Sigmoid colon (tissue), 6 donors: ENCODE measurements at regions not wholly inside any gene's neighbourhood (a gene's known extent, or its start where the extent isn't known, plus 50 kb on each side); places are given as distances from the start of the nearest gene placed in this dataset.

Source experiments
- DNase-seq: peaks from one replicate; pipeline ENCODE4 v3.0.0-alpha.2; 2019
- H3K27ac ChIP-seq, 4 donors: fragments of 200-600 bp; sonication (generic); one replicate each; pipeline ENCODE4 v1.5.1; 2016 to 2019; ENCODE audit warnings: mild to moderate bottlenecking in 1 of 4
- H3K27me3 ChIP-seq, 3 donors: fragments of 200-600 bp; sonication (generic); one replicate each; pipeline ENCODE4 v1.5.1; 2019; ENCODE audit warnings: mild to moderate bottlenecking in 1 of 3
- H3K36me3 ChIP-seq, 4 donors: fragments of 200-600 bp; sonication (generic); one replicate each; pipeline ENCODE4 v1.5.1; 2016 to 2019
- H3K4me1 ChIP-seq, 4 donors: fragments of 200-600 bp; sonication (generic); one replicate each; pipeline ENCODE4 v1.5.1; 2017 to 2019
- H3K4me3 ChIP-seq, 4 donors: fragments of 200-600 bp; sonication (generic); one replicate each; pipeline ENCODE4 v1.5.1; 2017 to 2019; ENCODE audit warnings: mild to moderate bottlenecking in 2 of 4, moderate library complexity in 1 of 4
- H3K9me3 ChIP-seq, 4 donors: fragments of 200-600 bp in 3 of 4; sonication (generic) in 3 of 4; one replicate each; pipeline versions ENCODE4 v1.5.1 to v1.6.1; 2013 to 2019
- EP300 ChIP-seq, 4 donors: sonication (generic); formaldehyde crosslinking; IDR thresholded peaks; one replicate each; pipeline ENCODE4 v1.6.1; 2017; ENCODE audit warnings: antibody characterized with exemption in 4 of 4
- POLR2A ChIP-seq, 2 donors: fragments of 450-650 bp; IDR thresholded peaks; one replicate each; pipeline ENCODE4 v1.6.1; 2016; ENCODE audit warnings: antibody characterized with exemption in 2 of 2, mild to moderate bottlenecking in 2 of 2, moderate library complexity in 2 of 2
- POLR2AphosphoS5 ChIP-seq, 4 donors: sonication (generic); formaldehyde crosslinking; IDR thresholded peaks; one replicate each; pipeline ENCODE4 v1.6.1; 2017; ENCODE audit warnings: antibody characterized with exemption in 4 of 4
- WGBS, 2 donors: extraction: QIAGEN DNeasy Blood & Tissue Kit; methylation state at CpG; one replicate each; pipeline ENCODE4 v1.1.7; 2013; 5-methylcytosine and 5-hydroxymethylcytosine counted together
- intact Hi-C: fragments of 100-400 bp; cut with DNase I; formaldehyde crosslinking; loops from one replicate; pipeline ENCODE4 v1.15.1; 2023
- TF ChIP-seq, protein P1 (sequence below), 4 experiments: fragments of 450-650 bp in 3 of 4; fragments of 200-600 bp in 1 of 4; IDR thresholded peaks; one replicate each; pipeline ENCODE4 v1.5.1; 2016 to 2019; ENCODE audit warnings: antibody characterized with exemption in 4 of 4, mild to moderate bottlenecking in 3 of 4, moderate library complexity in 2 of 4
- donor health status: healthy with polysubstance abuse.
- donor health status: healthy.

DNA sequence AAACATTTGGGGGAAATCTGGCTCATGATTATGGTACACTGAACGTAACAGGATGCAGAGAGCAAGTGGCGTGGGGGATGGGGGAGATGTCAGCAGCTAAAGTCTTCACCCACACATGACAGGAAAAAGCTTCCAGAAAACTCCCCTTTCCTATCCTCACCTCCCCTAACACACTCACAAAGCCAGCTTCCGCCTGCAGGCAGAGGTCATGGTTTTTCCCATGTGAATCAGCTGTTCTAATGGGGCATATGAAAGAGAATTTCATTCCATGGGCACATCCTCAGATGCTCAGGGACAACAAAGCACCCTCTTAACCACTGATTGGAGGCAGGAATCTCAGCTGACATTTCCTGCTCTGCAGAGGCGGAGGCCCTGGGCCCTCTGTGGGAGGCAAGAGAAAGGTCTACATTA, 129.1 kb downstream of the TSN start:
- TF ChIP-seq POLR2AphosphoS5 (IDR thresholded peaks at IDR 0.05) (no peak), POLR2A (IDR thresholded peaks at IDR 0.05) (no peak), EP300 (IDR thresholded peaks at IDR 0.05) (no peak)
- TF ChIP-seq, protein P1, sequence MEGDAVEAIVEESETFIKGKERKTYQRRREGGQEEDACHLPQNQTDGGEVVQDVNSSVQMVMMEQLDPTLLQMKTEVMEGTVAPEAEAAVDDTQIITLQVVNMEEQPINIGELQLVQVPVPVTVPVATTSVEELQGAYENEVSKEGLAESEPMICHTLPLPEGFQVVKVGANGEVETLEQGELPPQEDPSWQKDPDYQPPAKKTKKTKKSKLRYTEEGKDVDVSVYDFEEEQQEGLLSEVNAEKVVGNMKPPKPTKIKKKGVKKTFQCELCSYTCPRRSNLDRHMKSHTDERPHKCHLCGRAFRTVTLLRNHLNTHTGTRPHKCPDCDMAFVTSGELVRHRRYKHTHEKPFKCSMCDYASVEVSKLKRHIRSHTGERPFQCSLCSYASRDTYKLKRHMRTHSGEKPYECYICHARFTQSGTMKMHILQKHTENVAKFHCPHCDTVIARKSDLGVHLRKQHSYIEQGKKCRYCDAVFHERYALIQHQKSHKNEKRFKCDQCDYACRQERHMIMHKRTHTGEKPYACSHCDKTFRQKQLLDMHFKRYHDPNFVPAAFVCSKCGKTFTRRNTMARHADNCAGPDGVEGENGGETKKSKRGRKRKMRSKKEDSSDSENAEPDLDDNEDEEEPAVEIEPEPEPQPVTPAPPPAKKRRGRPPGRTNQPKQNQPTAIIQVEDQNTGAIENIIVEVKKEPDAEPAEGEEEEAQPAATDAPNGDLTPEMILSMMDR (IDR thresholded peaks at IDR 0.05): no peak
- DNase-seq: no peak
- H3K4me3 ChIP-seq: no peak overlapping the region
- no peaks in the 10 kb centered on the region for H3K4me1 ChIP-seq
- WGBS, 2 donors: 76 to 89% methylated on average over 4 of the region's 4 CpGs
- no peaks in the 10 kb centered on the region for H3K36me3 ChIP-seq
- H3K27ac ChIP-seq: no peak overlapping the region
- no peaks in the 10 kb centered on the region for H3K9me3 ChIP-seq
- no peaks in the 10 kb centered on the region for H3K27me3 ChIP-seq
- intact Hi-C loops: no loop called here

DNA sequence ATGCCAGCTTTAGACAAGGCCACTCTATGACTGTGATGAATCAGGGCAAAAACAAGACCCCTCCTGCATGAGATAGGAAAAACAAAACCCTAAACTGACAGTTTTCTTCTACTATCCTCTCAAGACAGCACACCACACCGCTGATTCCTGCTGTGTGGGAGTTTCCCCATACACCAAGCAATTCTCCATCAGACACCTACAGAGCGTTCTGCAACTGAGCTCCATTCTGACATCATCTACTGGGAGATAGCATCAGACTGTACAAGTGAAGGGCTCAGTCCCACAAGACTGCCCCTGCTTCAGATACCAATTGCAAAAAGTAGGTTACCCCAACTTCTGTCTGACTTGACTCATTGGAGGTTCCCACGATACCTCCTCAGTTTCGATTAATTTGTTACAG, 130.6 kb downstream of the TSN start:
- TF ChIP-seq POLR2AphosphoS5 (IDR thresholded peaks at IDR 0.05) (no peak), EP300 (IDR thresholded peaks at IDR 0.05) (no peak), POLR2A (IDR thresholded peaks at IDR 0.05) (no peak)
- TF ChIP-seq, protein P1 (IDR thresholded peaks at IDR 0.05): no peak
- H3K4me1 ChIP-seq: no peaks in the 10 kb centered on the region
- DNase-seq: no peak
- no peaks in the 10 kb centered on the region for H3K36me3 ChIP-seq
- H3K4me3 ChIP-seq: no peak overlapping the region
- H3K27me3 ChIP-seq: no peaks in the 10 kb centered on the region
- no peak overlapping the region for H3K27ac ChIP-seq
- 89 to 92% methylated on average over 4 of the region's 4 CpGs for WGBS, 2 donors
- intact Hi-C loops: no loop called here
- no peaks in the 10 kb centered on the region for H3K9me3 ChIP-seq

DNA sequence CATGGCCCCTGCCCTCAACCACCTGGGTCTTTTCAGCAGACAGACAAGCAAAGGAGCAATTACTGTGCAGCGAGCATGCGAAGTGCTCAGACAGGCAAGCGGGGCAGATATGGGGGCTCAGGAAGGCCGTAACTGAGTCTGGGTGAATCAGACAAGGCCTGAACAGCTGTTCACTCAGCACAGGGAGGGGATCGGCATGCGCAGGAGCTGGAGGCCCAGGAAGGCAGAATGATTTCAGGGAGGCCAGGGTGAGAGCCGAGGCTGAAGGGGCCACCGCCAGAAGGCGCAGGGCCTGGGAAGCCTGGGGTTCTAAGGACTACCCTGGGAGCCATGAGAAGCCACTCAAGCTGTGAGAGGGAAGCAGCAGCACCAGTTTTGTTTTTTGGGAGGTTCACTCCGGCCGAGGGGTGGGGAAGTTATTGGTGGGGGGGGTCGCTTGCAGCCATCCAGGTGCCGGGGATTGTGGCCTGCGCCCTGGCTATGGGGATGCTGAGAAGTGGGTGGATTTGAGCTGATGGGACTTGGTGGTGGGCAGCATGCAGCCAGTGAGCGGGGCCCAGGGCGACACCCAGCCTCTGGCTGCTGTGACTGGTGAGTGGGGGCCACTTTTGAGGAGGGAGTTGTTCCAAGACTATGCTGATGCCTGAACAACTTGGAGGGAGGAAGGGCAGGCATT, 132.2 kb downstream of the TSN start:
- WGBS, 2 donors: 91 to 93% methylated on average over 16 of the region's 16 CpGs
- intact Hi-C loops: no loop called here

DNA sequence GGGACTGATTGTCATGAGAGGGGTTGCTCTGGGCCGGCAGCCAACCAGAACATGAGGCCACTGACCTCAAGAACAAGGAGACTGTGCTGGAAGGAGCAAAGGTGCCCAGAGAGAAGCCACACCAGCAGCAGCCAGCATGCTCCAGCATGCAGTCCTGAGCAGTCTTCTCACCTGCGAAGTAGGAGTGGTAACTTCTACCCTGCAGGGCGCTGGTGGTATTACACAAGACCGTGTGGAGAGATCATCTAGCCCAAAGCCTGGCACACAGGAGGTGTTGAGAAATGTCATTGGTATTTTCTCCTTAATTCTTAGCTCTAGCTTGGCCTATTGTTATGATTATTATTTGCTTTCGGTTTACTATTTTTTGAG, 132.7 kb downstream of the TSN start:
- Histone ChIP-seq H3K27ac (no peak overlapping the region), H3K36me3 (no peaks in the 10 kb centered on the region), H3K4me3 (no peak overlapping the region), H3K4me1 (no peaks in the 10 kb centered on the region), H3K27me3 (no peaks in the 10 kb centered on the region), H3K9me3 (no peaks in the 10 kb centered on the region)
- intact Hi-C loops: no loop called here
- 73 to 81% methylated on average over 5 of the region's 5 CpGs for WGBS, 2 donors
- TF ChIP-seq POLR2AphosphoS5 (IDR thresholded peaks at IDR 0.05) (no peak), EP300 (IDR thresholded peaks at IDR 0.05) (no peak)
- no peak for DNase-seq

More for the DNA sequence above, 132.2 kb downstream of the TSN start:
- no peak for DNase-seq
- Histone ChIP-seq H3K27ac (no peak overlapping the region), H3K9me3 (no peaks in the 10 kb centered on the region), H3K27me3 (no peaks in the 10 kb centered on the region), H3K36me3 (no peaks in the 10 kb centered on the region), H3K4me1 (no peaks in the 10 kb centered on the region), H3K4me3 (no peak overlapping the region)
- TF ChIP-seq EP300 (IDR thresholded peaks at IDR 0.05) (no peak), POLR2AphosphoS5 (IDR thresholded peaks at IDR 0.05) (no peak), POLR2A (IDR thresholded peaks at IDR 0.05) (no peak)
- TF ChIP-seq, protein P1 (IDR thresholded peaks at IDR 0.05): no peak

DNA sequence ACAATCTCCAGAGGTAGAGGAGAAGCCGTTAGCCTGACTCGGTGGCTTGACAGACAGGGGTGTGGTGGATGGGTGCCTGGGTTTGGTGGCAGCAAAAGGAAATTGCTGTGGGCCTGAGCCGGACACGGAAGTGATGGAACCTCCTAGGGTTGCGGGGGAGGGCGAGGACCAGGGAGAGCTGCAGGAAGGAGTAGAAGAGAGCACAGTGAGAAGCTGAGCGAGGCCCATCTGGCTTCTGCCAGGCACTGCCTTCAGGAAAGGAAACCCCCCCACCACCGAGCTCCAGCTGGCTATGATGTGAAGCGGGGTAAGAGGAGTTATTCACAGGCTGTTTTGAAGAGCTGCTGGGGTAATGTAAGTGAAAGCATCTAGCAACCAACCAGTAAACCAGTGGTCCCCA, 134.6 kb downstream of the TSN start:
- intact Hi-C loops: no loop called here
- Histone ChIP-seq H3K36me3 (no peaks in the 10 kb centered on the region), H3K4me3 (no peak overlapping the region), H3K27me3 (no peaks in the 10 kb centered on the region), H3K27ac (no peak overlapping the region), H3K9me3 (no peaks in the 10 kb centered on the region), H3K4me1 (no peaks in the 10 kb centered on the region)
- TF ChIP-seq EP300 (IDR thresholded peaks at IDR 0.05) (no peak), POLR2AphosphoS5 (IDR thresholded peaks at IDR 0.05) (no peak), POLR2A (IDR thresholded peaks at IDR 0.05) (no peak)
- TF ChIP-seq, protein P1 (IDR thresholded peaks at IDR 0.05): no peak
- no peak for DNase-seq
- 64 to 82% methylated on average over 9 of the region's 9 CpGs for WGBS, 2 donors
